Activated CD4-positive, alpha-beta T cell treated with anti-CD3 and anti-CD28 coated beads for 36 hours (primary cell): ENCODE measurements at regions not wholly inside any gene's neighbourhood (a gene's known extent, or its start where the extent isn't known, plus 50 kb on each side); places are given as distances from the start of the nearest gene placed in this dataset.
"Not testable (repeated sequence)": the region's sequence is repeated elsewhere in the genome, so short reads cannot be mapped to it uniquely, and the experiment has no call there.

Source experiments
- ATAC-seq: fragments of 200-7000 bp; cut with Tn5 transposase; one replicate; pipeline ENCODE4 v1.10.0; 2021; ENCODE audit warnings: mild to moderate bottlenecking, moderate library complexity
- CTCF ChIA-PET: fragments of 350-600 bp; sonication (Branson Sonifier 250); formaldehyde crosslinking; loops from one replicate; lab custom pipeline; 2021; ENCODE audit warnings: antibody characterized with exemption; lab: Charles Lee
- POLR2A ChIA-PET: fragments of 350-600 bp; sonication (Branson Sonifier 250); formaldehyde crosslinking; loops from one replicate; lab custom pipeline; 2021; ENCODE audit warnings: antibody characterized with exemption, inconsistent platforms; lab: Charles Lee
- DNase-seq: peaks from one replicate; pipeline ENCODE4 v3.0.0-alpha.2; 2020
- H3K27ac Mint-ChIP-seq: one replicate; pipeline ENCODE4 v1.8.0; 2021; ENCODE audit warnings: mixed read lengths
- H3K27me3 Mint-ChIP-seq: one replicate; pipeline ENCODE4 v1.8.0; 2021; ENCODE audit warnings: mixed read lengths
- H3K36me3 Mint-ChIP-seq: one replicate; pipeline ENCODE4 v1.8.0; 2021; ENCODE audit warnings: low read depth, mixed read lengths
- H3K4me1 Mint-ChIP-seq: one replicate; pipeline ENCODE4 v1.8.0; 2021; ENCODE audit warnings: mixed read lengths
- H3K4me3 Mint-ChIP-seq: one replicate; pipeline ENCODE4 v1.8.0; 2021; ENCODE audit warnings: mild to moderate bottlenecking, moderate library complexity, mixed read lengths
- H3K9me3 Mint-ChIP-seq: one replicate; pipeline ENCODE4 v1.8.0; 2021; ENCODE audit warnings: low read depth, mixed read lengths
- intact Hi-C, 2 experiments: fragments of 100-400 bp; cut with DNase I in 1 of 2; cut with micrococcal nuclease in 1 of 2; formaldehyde crosslinking; loops; one replicate each; pipeline versions ENCODE4 v1.14.2 to v1.15.1; 2022 to 2024; cut with DNase I, micrococcal nuclease

- no peak overlapping the region for H3K27ac Mint-ChIP-seq
- DNase-seq (no peak), ATAC-seq (no peak)
- H3K4me3 Mint-ChIP-seq: no peak overlapping the region
- no peaks in the 10 kb centered on the region for H3K36me3 Mint-ChIP-seq
- POLR2A ChIA-PET: no interaction called here
- no peaks in the 10 kb centered on the region for H3K9me3 Mint-ChIP-seq
- H3K4me1 Mint-ChIP-seq: no peaks in the 10 kb centered on the region
- H3K27me3 Mint-ChIP-seq: peaks cover 4% of the 10 kb centered on the region
- intact Hi-C loops: no loop called here
- CTCF ChIA-PET: no interaction called here
These were observed 55.5 kb downstream of the PRR15 start for GRCh38 chr7:29619111-29619510.

DNA sequence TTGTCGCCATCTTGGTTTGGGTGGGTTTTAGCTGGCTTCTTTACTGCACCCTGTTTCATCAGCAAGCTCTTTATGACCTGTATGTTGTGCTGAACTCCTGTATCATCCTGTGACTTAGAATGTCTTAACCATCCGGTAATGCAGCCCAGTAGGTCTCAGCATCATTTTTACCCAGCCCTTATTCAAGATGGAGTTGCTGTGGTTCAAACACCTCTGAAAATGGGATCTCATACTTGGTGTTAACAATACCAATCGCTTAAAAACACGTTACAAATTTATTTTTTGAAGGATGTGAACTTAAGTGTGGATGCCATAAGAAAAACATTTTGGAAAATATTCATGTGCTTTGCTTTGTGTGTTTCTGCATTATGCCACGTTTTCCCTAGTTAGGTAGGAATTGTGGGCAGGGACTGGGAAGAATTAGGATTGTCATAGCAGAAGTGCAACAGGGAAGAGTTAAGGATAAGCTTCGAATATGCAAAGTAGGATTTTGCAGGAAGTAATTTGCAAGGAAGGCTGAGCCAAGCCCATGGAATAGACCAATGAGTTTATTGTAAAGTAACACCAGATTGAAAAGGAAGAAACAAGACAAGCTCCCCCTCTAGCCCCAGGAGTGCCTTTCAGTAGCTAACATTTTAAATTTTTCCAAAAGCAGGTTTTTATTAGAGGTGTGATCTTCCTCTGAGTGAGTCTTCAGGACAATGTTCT lies 56.4 kb downstream of the PRR15 start:
- no peak for DNase-seq
- Mint-ChIP-seq H3K27me3 (peaks cover 7% of the 10 kb centered on the region), H3K27ac (no peak overlapping the region), H3K4me1 (no peaks in the 10 kb centered on the region), H3K4me3 (no peak overlapping the region), H3K36me3 (no peaks in the 10 kb centered on the region), H3K9me3 (no peaks in the 10 kb centered on the region)
- CTCF ChIA-PET: interaction anchor here (1.4 to 1.6 kb wide), 2 partner anchors 15 to 27 kb away, joined by 3 to 5 read pairs; no protein-coding TSS in a partner anchor
- POLR2A ChIA-PET: no interaction called here
- no peak for ATAC-seq
- intact Hi-C loops: no loop called here

DNA sequence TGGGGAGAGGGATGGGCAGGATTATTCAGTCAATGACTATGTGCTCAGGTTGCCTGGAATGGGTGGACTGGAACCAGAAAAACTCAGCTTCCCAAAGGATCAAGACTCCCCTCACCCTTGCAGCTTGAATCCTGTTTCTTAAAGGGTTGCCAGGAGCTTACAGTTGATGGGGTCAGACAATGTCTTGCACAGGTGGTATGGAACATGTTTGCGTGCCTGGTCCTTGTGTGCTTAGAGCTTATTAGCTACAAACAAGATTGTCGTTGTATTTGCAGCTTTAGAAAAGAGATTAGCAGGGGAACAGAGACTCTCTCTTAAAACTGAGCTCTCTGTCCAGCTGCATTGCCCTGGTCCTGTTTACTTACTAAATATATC lies 56.9 kb downstream of the PRR15 start:
- ATAC-seq (no peak), DNase-seq (no peak)
- Mint-ChIP-seq H3K27me3 (peaks cover 10% of the 10 kb centered on the region), H3K4me3 (no peak overlapping the region), H3K9me3 (no peaks in the 10 kb centered on the region), H3K27ac (no peak overlapping the region), H3K4me1 (no peaks in the 10 kb centered on the region), H3K36me3 (no peaks in the 10 kb centered on the region)
- ChIA-PET POLR2A (no interaction called here), CTCF (interaction anchor here (0.6 to 1.6 kb wide), 3 partner anchors 14 to 994 kb away, joined by 3 to 5 read pairs (median 3); no protein-coding TSS in a partner anchor)
- intact Hi-C loops: no loop called here

DNA sequence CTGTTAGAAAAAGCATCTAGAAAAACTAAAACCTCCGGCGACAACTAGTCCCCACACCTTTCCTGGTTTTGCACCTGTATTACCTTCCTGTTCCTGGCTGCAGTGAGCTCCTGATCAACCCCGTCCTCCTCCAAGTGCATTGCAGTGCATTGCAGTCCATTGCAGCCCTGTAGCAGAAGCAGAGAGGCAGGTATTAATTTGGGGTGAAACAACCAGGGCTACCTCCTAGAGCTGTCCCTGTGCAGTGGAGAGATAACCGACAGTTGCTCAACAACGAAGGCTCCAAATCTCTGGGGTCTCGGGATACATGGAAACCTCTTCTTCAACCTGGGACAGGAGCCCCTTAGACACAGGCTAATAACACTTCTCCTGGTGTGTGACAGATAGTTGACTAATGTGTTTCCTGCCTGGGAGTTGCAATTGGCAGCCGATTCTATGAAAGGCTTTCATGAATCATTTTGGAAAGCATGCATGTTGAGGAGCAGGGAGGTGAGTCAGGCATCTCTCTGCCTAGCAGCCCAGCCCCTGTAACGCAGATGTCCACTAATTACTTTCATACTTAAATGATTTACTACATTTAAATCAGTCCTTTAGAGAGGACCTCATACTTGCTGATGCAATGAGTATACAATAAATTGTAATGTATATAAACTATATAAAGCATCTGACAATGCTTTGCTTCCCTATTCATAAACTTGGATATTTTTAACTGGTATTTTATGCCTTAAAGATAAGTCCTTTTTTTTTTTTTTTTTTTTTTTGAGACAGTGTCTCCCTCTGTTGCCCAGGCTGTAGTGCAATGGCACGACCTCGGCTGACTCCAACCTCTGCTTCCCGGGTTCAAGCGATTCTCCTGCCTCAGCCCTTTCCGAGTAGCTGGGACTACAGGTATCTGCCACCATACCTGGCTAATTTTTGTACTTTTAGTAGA lies 59.0 kb downstream of the PRR15 start:
- ChIA-PET CTCF (interaction anchor here (0.5 to 0.7 kb wide), 2 partner anchors 26 to 34 kb away, joined by 3 read pairs; no protein-coding TSS in a partner anchor), POLR2A (no interaction called here)
- intact Hi-C loops: no loop called here
- no peaks in the 10 kb centered on the region for H3K36me3 Mint-ChIP-seq
- H3K4me1 Mint-ChIP-seq: no peaks in the 10 kb centered on the region
- DNase-seq: no peak
- ATAC-seq: no peak
- H3K27ac Mint-ChIP-seq: no peak overlapping the region
- peaks cover 15% of the 10 kb centered on the region for H3K27me3 Mint-ChIP-seq
- H3K4me3 Mint-ChIP-seq: no peak overlapping the region
- H3K9me3 Mint-ChIP-seq: no peaks in the 10 kb centered on the region

- intact Hi-C loops: no loop called here
- ChIA-PET CTCF (interaction anchor here (0.7 to 1.1 kb wide), 2 partner anchors 9 to 12 kb away, joined by 4 read pairs; no protein-coding TSS in a partner anchor), POLR2A (no interaction called here)
- H3K4me1 Mint-ChIP-seq: no peaks in the 10 kb centered on the region
- H3K9me3 Mint-ChIP-seq: no peaks in the 10 kb centered on the region
- H3K36me3 Mint-ChIP-seq: no peaks in the 10 kb centered on the region
- no peak for DNase-seq
- no peak for ATAC-seq
- no peak overlapping the region for H3K4me3 Mint-ChIP-seq
- peaks cover 18% of the 10 kb centered on the region for H3K27me3 Mint-ChIP-seq
- H3K27ac Mint-ChIP-seq: no peak overlapping the region
These were observed 60.3 kb downstream of the PRR15 start for GRCh38 chr7:29623973-29624372.

GRCh38 chr7:29626730-29627129 lies 63.1 kb downstream of the PRR15 start:
- intact Hi-C loops: no loop called here
- Mint-ChIP-seq H3K27me3 (peaks cover 13% of the 10 kb centered on the region), H3K27ac (no peak overlapping the region), H3K36me3 (no peaks in the 10 kb centered on the region), H3K9me3 (no peaks in the 10 kb centered on the region), H3K4me1 (no peaks in the 10 kb centered on the region), H3K4me3 (no peak overlapping the region)
- ChIA-PET CTCF (no interaction called here), POLR2A (no interaction called here)
- ATAC-seq: no peak
- no peak for DNase-seq

DNA sequence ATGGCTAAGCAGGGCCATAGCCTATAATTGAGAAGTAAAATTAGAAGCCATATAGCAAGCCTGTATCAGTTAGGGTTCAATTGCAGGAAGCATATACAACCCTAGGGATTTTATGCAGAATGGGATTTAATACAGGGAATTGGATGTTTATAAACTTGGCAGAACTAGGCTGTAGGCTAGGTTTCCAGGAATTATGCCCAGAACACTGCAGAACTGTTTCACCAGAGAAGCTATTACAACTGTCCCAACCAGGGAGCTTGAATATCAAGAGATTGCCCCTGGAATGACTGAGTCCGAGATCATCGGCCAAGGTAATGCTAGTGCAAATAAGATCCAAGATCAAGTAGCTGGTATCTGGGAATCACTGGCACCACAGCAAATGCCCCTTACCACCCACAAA lies 64.0 kb downstream of the PRR15 start:
- POLR2A ChIA-PET: no interaction called here
- Mint-ChIP-seq H3K9me3 (no peaks in the 10 kb centered on the region), H3K4me3 (no peak overlapping the region), H3K27me3 (peaks cover 13% of the 10 kb centered on the region), H3K27ac (no peak overlapping the region), H3K36me3 (no peaks in the 10 kb centered on the region), H3K4me1 (no peaks in the 10 kb centered on the region)
- ATAC-seq (no peak), DNase-seq (no peak)
- intact Hi-C loops: no loop called here
- CTCF ChIA-PET: interaction anchor here (0.6 kb wide), 1 partner anchor 8 kb away, joined by 3 read pairs; no protein-coding TSS in a partner anchor

DNA sequence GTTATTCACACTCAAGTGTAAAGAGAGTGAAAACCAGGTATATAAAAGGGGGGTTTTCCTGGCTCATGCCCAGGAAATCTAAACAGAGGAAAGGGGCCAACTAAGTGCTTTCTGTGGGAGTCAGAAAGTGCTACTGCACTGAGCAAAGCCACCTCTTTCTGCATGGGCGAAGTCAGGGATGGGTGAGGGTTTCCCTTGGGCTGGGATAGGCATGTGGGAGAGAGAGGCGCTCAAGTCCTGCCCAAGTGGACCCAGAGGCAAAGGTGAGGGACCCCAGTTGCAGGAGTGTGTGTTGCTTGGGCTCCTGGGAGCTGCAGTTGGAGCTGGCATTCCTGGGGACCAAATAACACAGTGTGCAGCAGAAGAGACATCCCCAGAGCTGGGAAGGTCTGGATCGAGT lies 65.9 kb downstream of the PRR15 start:
- Mint-ChIP-seq H3K9me3 (no peaks in the 10 kb centered on the region), H3K27ac (no peak overlapping the region), H3K27me3 (peaks cover 11% of the 10 kb centered on the region), H3K4me1 (no peaks in the 10 kb centered on the region), H3K4me3 (no peak overlapping the region), H3K36me3 (no peaks in the 10 kb centered on the region)
- intact Hi-C loops: no loop called here
- DNase-seq: no peak
- ATAC-seq: no peak
- ChIA-PET POLR2A (no interaction called here), CTCF (no interaction called here)

- H3K4me1 Mint-ChIP-seq, ATAC-seq, POLR2A ChIA-PET, H3K4me3 Mint-ChIP-seq, H3K27me3 Mint-ChIP-seq, DNase-seq, H3K9me3 Mint-ChIP-seq, H3K36me3 Mint-ChIP-seq, H3K27ac Mint-ChIP-seq: not testable (repeated sequence)
- CTCF ChIA-PET: interaction anchor here (0.7 to 1.4 kb wide), 4 partner anchors 8 to 286 kb away, joined by 3 to 5 read pairs (median 4); no protein-coding TSS in a partner anchor
- intact Hi-C loops: loop anchor here (2.0 to 10.0 kb wide), 4 partner anchors 109 to 427 kb away; no protein-coding TSS in a partner anchor
These were observed 71.7 kb downstream of the PRR15 start for GRCh38 chr7:29635067-29636008.

DNA sequence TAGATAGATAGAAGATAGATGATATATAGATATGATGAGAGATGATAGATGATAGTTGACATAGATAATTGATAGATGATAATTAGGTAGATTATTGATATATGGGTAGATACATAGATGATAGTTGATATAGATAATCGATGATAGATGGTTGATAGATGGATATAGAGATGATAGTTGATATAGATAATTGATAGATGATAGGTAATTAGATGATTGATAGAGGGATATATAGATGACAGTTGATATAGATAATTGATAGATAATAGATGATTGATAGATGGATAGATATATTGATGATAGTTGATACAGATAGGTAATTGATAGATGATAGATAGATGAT lies 72.3 kb downstream of the PRR15 start:
- Mint-ChIP-seq H3K27ac (no peak overlapping the region), H3K4me3 (no peak overlapping the region), H3K36me3 (no peaks in the 10 kb centered on the region), H3K27me3 (no peaks in the 10 kb centered on the region), H3K4me1 (no peaks in the 10 kb centered on the region), H3K9me3 (no peaks in the 10 kb centered on the region)
- ChIA-PET CTCF (interaction anchor here (0.7 to 1.4 kb wide), 4 partner anchors 8 to 286 kb away, joined by 3 to 4 read pairs (median 4); no protein-coding TSS in a partner anchor), POLR2A (no interaction called here)
- intact Hi-C loops: loop anchor here (2.0 to 10.0 kb wide), 3 partner anchors 109 to 286 kb away; no protein-coding TSS in a partner anchor
- no peak for ATAC-seq
- DNase-seq: no peak

DNA sequence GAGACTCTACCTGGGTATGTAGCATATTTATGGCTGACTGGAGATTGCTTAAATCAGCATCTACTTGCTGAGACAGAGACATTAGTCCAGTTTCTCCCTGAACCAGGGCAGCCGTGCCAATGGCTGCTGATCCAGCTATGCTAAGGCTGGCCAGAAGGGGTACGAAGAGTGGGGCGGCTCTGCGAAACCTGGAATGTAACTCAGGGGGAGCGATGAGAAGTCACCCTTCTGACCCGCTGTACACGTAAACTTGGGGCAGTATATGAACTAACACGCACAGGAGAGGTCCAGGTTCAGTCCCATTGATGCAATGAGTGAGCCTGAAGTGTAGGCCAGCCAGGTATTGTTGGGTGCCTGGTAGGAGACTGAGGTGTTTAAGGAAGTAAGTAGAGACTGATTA lies 73.7 kb downstream of the PRR15 start:
- DNase-seq (no peak), ATAC-seq (no peak)
- Mint-ChIP-seq H3K4me3 (no peak overlapping the region), H3K9me3 (no peaks in the 10 kb centered on the region), H3K27me3 (no peaks in the 10 kb centered on the region), H3K36me3 (no peaks in the 10 kb centered on the region), H3K4me1 (no peaks in the 10 kb centered on the region), H3K27ac (no peak overlapping the region)
- intact Hi-C loops: loop anchor here (2.0 to 10.0 kb wide), 3 partner anchors 107 to 285 kb away; no protein-coding TSS in a partner anchor
- ChIA-PET POLR2A (no interaction called here), CTCF (interaction anchor here (0.6 kb wide), 1 partner anchor 73 kb away, joined by 3 read pairs; no protein-coding TSS in a partner anchor)
